Right atrium auricular region (tissue), 2 donors: ENCODE measurements at regions not wholly inside any gene's neighbourhood (a gene's known extent, or its start where the extent isn't known, plus 50 kb on each side); places are given as distances from the start of the nearest gene placed in this dataset.

Source experiments
- DNase-seq: peaks from one replicate; pipeline ENCODE4 v3.0.0-alpha.2; 2019; ENCODE audit warnings: low spot score
- H3K27ac ChIP-seq, 2 donors: fragments of 200-600 bp; sonication (generic); 1 replicate in 1 of 2; 2 replicates in 1 of 2; pipeline ENCODE4 v1.5.1; 2016 to 2019
- H3K27me3 ChIP-seq, 2 donors: fragments of 200-600 bp; sonication (generic); one replicate each; pipeline versions ENCODE4 v1.5.1 to v1.6.0; 2017 to 2019
- H3K36me3 ChIP-seq: fragments of 200-600 bp; sonication (generic); one replicate; pipeline ENCODE4 v1.5.1; 2016
- H3K4me1 ChIP-seq, 2 donors: fragments of 200-600 bp; sonication (generic); one replicate each; pipeline versions ENCODE4 v1.5.1 to v1.6.0; 2017 to 2019
- H3K4me3 ChIP-seq, 2 donors: fragments of 200-600 bp; sonication (generic); 1 replicate in 1 of 2; 2 replicates in 1 of 2; pipeline ENCODE4 v1.5.1; 2017 to 2019; ENCODE audit warnings: mild to moderate bottlenecking in 1 of 2, moderate library complexity in 1 of 2
- H3K9me3 ChIP-seq, 2 donors: fragments of 200-600 bp; sonication (generic); one replicate each; pipeline ENCODE4 v1.5.1; 2019
- CTCF ChIP-seq, 2 donors: fragments of 200-600 bp; sonication (generic); IDR thresholded peaks; one replicate each; pipeline ENCODE4 v1.5.1; 2019; ENCODE audit warnings: antibody characterized with exemption in 2 of 2

- H3K27ac ChIP-seq: no peak overlapping the region
These were observed 67.0 kb upstream of the ZNF648 start for GRCh38 chr1:182128502-182128901.

GRCh38 chr1:182127656-182128055, 66.1 kb upstream of the ZNF648 start:
- H3K27ac ChIP-seq: no peak overlapping the region

More at GRCh38 chr1:182128502-182128901, 67.0 kb upstream of the ZNF648 start:
- no peak for DNase-seq
- TF ChIP-seq CTCF (IDR thresholded peaks at IDR 0.05): no peak
- Histone ChIP-seq H3K4me1 (no peaks in the 10 kb centered on the region), H3K9me3 (no peaks in the 10 kb centered on the region), H3K4me3 (no peak overlapping the region), H3K36me3 (no peaks in the 10 kb centered on the region), H3K27me3 (no peaks in the 10 kb centered on the region)

GRCh38 chr1:182126272-182126800, 64.8 kb upstream of the ZNF648 start:
- no peak for TF ChIP-seq CTCF (IDR thresholded peaks at IDR 0.05)
- H3K9me3 ChIP-seq: no peaks in the 10 kb centered on the region
- H3K4me3 ChIP-seq: no peak overlapping the region
- H3K36me3 ChIP-seq: no peaks in the 10 kb centered on the region
- H3K27me3 ChIP-seq: no peaks in the 10 kb centered on the region
- H3K4me1 ChIP-seq: no peaks in the 10 kb centered on the region
- DNase-seq: no peak
- no peak overlapping the region for H3K27ac ChIP-seq

More at GRCh38 chr1:182127656-182128055, 66.1 kb upstream of the ZNF648 start:
- H3K4me3 ChIP-seq: no peak overlapping the region
- TF ChIP-seq CTCF (IDR thresholded peaks at IDR 0.05): no peak
- no peak for DNase-seq
- H3K36me3 ChIP-seq: no peaks in the 10 kb centered on the region
- no peaks in the 10 kb centered on the region for H3K4me1 ChIP-seq
- no peaks in the 10 kb centered on the region for H3K9me3 ChIP-seq
- no peaks in the 10 kb centered on the region for H3K27me3 ChIP-seq

- H3K4me3 ChIP-seq: no peak overlapping the region
- no peak for TF ChIP-seq CTCF (IDR thresholded peaks at IDR 0.05)
- no peak for DNase-seq
- no peaks in the 10 kb centered on the region for H3K27me3 ChIP-seq
- H3K9me3 ChIP-seq: no peaks in the 10 kb centered on the region
- H3K36me3 ChIP-seq: no peaks in the 10 kb centered on the region
- H3K27ac ChIP-seq: no peak overlapping the region
- no peaks in the 10 kb centered on the region for H3K4me1 ChIP-seq
These were observed 61.4 kb upstream of the ZNF648 start for GRCh38 chr1:182122913-182123260.

- no peak for TF ChIP-seq CTCF (IDR thresholded peaks at IDR 0.05)
- H3K27me3 ChIP-seq: no peaks in the 10 kb centered on the region
- H3K4me3 ChIP-seq: no peak overlapping the region
- H3K27ac ChIP-seq: no peak overlapping the region
- no peaks in the 10 kb centered on the region for H3K36me3 ChIP-seq
- no peak for DNase-seq
- H3K4me1 ChIP-seq: no peaks in the 10 kb centered on the region
- H3K9me3 ChIP-seq: no peaks in the 10 kb centered on the region
These were observed 60.9 kb upstream of the ZNF648 start for GRCh38 chr1:182122256-182122912.

GRCh38 chr1:182121787-182122186, 60.3 kb upstream of the ZNF648 start:
- Histone ChIP-seq H3K9me3 (no peaks in the 10 kb centered on the region), H3K4me1 (no peaks in the 10 kb centered on the region), H3K27me3 (no peaks in the 10 kb centered on the region), H3K36me3 (no peaks in the 10 kb centered on the region), H3K27ac (no peak overlapping the region), H3K4me3 (no peak overlapping the region)
- TF ChIP-seq CTCF (IDR thresholded peaks at IDR 0.05): no peak
- no peak for DNase-seq
